ENCODE measurements at regions not wholly inside any gene's neighbourhood (a gene's known extent, or its start where the extent isn't known, plus 50 kb on each side); places are given as distances from the start of the nearest gene placed in this dataset.

DNA sequence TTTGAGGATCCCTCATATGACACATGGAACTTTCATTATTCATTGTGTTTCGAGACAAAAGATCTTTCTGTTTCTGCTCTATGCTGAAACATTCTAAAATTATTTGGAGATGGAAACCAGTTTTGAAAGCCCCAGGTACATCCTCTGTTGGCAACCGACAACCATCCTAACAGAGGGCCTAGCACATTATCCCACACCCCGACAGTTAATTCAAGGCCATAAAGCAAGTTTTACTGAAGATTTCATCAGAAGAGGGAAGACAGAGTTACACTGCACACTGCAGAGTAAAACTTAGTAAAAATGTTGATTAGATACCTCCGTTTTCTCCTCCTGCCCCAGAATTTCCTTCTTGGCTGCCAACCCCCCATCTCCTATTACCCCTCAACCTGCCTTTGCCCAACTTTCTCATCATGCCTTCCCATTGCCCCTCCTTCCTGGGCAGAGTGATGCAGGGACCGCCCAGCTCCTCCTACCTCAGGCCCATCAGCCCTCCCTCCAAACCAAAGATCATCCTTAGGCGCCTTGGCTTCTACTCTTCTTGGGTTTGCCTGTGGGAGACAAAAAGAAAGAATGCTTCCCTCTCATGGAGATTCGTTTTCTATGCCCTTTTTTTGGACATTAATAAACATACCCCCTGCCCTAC, 52.9 kb upstream of the CITED4 start:
- no peak for DNase-seq

DNA sequence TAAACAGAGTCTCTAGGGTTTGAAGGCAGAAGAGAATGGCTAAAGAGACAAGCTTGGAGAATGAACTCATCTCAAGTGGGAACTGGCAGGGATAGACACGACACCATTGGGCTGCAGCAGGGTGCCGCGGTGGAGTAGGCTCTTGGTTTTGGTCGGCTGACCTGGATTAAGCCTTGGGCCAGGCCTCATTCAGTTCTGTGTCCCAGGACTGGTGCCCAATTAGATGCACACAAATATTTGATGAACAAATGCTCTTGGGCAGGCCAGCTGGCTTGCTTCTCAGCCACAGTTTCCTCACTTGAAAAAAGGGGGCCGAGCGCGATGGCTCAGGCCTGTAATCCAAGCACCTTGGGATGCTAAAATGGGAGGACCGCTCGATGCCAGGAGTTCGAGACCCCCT, 53.4 kb upstream of the CITED4 start:
- no peak for DNase-seq

DNA sequence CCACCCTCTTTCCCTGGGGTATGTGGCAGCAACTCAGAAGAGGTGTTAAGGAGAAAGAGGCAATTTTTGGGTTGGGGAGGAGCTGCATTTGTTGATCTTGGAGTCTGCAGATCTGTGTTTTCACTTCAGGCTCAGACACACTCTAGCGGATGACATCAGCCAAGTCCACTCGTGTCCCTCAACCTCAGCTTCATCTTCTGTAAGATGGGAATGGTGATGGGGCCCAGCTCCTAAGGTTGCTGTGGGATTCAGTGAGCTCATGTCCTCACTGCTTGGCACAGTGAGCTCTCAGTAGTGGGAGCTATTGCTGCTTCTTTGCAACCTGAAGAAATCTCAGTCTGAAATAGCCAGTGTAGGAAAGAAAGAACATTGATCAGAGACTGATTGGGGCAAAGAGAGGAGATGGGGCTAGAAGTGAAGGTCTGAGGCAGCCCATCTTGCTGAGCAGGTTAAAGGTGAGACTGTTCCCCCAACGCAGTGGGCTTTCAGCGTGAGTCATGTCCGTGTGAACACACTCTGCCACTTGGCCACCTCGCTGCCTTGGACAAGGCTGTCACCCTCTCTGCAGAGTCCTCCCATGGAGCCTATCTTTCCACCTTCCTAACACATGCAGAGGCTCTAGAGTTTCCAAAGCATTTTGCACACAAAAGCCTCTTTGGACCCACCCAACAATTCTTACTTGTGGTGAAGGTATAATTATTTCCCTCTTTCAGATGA, 56.0 kb upstream of the CITED4 start:
- DNase-seq, result no peak

DNA sequence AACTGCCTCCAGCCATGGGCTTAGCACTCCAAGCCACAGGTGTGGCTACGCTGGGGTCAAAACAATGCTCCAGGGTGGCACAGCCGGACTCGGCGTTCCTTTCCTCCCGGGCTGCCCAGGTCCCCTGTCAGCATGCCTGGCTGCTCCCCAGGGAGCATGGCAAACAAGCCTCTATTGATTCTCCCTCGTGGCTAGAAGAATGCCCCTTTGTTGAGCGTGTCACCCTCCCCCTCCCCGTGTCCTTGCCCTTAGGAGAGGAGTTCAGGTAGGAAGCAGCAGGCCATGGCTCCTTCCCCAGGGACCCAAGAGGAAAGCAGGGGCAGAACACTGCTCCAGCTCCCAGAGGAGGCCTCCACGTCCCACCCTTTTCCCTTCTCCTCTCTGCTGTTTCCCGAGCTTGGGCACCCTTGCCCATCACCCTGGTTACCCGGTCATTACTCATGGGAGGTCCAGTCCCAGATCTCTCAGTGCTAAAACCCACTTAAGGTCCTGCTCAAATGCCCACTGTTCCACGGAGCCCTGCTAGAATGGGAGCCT, 57.4 kb upstream of the CITED4 start:
- peak; percentile 22 for DNase-seq

- DNase-seq, result no peak
These were observed 58.0 kb upstream of the CTPS1 start for GRCh38 chr1:40921522-40921921.

DNA sequence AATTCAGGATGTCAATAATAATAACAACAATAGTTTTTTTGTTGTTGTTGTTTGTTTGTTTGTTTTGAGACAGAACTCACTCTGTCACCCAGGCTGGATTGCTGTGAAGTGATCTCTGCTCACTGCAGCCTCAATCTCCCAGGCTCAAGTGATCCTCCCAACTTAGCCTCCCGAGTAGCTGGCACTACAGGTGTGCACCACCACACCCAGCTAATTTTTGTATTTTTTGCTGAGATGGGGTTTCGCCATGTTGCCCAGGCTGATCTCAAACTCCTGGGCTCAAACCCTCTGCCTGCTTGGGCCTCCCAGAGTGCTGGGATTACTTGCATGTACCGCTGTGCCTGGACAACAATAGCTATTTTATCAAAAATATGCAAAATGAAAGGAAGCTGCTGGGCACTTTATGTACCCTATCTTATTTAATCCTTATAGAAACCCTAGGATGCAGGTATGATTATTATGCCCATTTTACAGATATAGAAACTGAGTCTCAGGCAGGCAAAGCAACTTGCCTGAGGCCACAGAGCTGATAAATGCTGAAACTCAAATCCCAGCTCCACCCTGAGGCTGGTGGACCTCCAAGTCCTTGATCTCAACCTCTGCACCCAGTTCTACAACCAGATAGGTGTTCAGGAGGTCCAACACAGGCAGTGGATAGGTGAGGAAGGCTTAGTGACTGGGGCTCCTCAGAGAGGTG, 57.4 kb upstream of the CTPS1 start:
- DNase-seq, result no peak

- DNase-seq, result no peak
These were observed 56.5 kb upstream of the CTPS1 start for GRCh38 chr1:40922969-40923368.

DNA sequence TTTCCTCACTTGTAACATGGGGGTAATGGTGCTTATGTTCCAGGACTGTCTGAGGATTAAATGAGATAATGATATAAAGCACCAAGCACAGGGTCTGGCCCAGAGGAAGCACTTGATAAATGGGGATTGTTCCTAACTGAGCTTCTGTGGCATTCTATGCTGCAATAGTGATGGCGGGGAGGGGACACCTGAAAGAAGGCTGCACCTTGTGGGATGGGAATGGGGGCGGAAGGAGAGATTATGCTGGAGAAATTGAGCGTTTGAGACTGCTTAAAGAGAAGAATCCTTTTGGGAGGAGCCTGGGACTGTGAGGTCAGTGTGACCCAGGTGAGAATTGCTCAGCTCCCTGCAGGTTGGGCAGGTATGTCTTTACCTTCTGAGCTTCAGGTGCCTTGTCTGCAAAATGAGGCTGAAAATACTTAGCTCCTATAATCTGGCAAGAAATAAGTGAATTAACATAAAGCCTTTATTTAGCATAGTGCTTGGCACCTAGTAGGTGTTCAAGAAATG, 55.9 kb upstream of the CTPS1 start:
- DNase-seq, result no peak

DNA sequence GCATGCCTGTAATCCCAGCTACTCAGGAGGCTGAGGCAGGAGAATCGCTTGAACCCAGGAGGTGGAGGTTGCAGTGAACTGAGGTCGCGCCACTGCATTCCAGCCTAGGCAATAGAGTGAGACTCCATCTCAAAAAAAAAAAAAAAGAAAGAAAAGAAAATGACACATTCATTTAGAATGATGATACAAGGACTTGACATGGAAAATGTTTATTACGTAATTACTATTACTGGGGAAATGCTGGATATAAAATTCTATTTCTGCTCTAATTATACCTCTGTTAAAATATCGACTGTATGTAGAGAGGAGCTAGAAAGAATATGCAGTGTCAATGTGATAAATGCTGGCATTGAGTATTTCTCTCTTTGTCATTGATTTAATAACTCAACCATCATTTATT, 54.7 kb upstream of the CTPS1 start:
- DNase-seq, result no peak

DNA sequence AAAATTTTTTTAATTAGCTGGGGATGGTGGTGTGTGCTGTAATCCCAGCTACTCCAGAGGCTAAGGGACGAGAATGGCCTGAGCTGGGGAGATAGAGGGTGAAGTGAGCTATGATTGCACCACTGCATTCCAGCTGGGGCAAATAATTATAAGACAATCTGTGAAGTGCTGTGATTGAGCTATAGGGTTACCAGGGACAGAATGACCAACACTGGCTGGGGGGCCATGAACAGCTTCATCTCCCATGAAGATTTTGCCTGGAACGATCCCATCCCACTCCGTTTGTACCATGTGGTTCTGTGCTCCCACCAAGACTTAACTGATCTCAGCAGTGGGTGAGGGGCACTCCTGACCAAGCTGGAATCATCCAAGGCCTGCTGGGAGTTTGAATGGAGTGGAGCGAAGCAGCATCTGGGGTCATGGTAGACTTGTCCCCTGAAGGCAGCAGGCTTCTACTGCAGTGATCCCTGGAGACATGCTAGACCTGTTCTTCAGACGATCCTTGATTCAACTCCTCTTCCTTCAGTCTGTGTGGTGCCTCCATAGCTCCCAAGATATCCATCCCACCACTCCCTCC, 53.6 kb upstream of the CTPS1 start:
- no peak for DNase-seq

- no peak for DNase-seq
These were observed 53.1 kb upstream of the CTPS1 start for GRCh38 chr1:40926441-40926840.

DNA sequence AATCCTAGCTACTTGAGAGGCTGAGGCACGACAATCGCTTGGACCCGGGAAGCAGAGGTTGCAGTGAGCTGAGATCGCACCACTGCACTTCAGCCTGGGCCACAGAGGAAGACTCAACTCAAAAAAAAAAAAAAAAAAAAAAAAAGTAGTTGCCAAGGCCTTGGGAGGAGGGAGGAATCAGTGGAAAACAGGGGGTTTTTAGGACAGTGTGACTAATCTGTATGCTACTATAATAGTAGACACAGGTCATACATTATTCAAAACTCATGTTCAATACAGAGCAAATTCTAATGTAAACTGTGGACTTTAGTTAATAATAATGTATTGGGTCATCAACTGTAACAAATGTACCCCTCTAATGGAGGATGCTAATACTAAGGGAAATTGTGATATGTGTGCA, 51.7 kb upstream of the CTPS1 start:
- no peak for DNase-seq

DNA sequence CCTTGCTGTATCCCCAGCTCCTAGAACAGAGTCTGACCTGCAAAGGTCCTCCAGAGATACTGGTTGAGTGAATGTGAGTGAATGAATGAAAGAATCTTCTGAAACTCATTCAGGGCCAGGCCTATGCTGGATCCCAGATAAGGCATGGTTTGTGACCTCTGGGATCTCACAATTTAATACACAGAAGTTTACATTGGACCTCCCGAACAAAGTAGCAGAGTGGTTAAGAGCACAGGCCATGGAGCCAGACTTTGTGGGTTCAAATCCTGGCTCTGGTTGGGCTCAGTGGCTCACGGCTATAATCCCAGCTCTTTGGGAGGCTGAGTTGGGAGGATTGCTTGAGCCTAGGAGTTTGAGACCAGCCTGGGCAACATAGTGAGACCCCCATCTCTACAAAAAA, 50.8 kb upstream of the CTPS1 start:
- no peak for DNase-seq

- DNase-seq, result no peak
These were observed 50.3 kb upstream of the CTPS1 start for GRCh38 chr1:40929155-40929554.
